NCI-H2227 (cell line): ENCODE measurements at regions not wholly inside any gene's neighbourhood (a gene's known extent, or its start where the extent isn't known, plus 50 kb on each side); places are given as distances from the start of the nearest gene placed in this dataset.

ENCODE experiments used
- DNase-seq: peaks from one replicate; lab custom pipeline; 2025; ENCODE audit not compliant: unreplicated experiment; lab: John Stamatoyannopoulos, UW

DNA sequence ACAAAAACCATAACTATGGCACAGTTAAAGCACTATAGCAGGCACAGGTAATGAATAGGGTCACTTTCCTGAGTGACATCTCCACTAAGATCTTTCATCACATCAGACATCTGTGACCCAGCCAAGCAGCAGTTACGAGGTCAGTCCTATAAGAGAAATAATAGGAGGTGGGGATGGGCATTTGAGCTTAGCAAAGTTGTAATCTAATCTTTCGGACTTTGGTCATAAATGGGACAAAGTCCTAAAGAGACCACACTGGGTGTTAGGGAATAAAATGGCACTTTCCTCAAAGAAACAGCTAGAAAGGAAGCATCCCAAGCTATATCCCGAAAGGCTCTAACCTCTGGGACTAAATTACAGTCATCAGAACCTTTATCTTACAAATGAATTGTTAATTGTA, 432.2 kb downstream of the PIK3R1 start:
- DNase-seq, result no peak

DNA sequence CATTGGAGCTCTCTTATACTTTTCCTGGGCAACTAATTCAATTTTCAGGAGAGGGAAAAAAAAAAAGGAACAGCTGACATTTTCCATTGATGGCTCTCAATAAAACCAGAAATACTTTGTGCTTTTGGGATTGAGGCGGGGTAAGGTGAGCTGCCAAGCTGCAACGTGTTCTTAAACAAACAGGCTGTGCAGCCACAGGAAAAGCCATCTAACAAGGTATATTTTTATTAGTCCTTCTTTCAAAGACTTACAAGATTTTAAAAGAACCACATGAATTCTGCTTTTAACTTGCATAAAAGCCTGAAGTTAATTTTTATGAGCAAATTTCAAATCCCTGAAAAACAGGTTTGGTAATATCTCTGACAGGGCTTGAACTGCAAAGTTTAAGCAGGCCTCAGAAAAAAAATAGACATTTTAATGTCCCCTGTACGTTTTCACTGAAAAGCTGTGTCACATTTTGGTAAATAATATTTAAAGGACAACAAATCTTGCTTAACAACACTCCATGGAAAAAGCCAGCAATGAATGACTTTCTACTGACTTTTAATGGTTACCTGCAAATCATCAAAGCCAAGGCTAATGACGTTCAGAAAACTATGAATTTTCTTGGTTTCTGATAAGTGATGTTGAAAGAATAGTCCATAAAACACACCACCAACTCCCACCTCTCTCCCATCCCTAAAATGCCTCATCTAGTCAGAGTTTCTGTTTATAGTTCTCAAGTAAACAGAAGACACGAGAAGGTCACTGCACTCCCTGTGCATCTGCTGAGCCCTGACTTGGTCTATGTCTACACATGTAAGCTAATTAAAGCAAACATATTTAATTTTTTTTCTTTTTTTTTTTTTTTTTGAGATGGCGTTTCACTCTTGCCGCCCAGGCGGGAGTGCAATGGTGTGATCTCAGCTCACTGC, 433.6 kb downstream of the PIK3R1 start:
- no peak for DNase-seq

DNA sequence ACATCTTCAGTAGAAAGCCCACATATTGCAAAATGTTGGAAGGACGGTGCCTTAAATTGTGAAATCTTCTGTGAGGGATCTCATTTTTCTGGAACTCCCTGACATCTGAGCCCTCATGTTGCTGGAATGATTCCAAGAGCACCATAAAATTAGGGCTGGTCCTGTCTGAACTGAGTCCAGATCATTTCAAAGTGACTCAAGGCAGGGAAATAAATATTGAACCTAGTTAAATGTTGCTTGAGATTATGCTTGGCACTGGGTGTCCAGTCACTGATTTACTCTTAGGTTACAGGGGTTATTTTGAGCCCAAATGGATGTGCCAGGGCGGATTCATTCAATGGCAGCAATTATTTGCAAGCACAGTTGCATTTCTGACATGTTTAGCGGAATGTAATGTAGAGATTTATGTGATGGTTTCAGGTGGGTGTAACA, 437.0 kb downstream of the PIK3R1 start:
- DNase-seq, result peak; percentile 7

DNA sequence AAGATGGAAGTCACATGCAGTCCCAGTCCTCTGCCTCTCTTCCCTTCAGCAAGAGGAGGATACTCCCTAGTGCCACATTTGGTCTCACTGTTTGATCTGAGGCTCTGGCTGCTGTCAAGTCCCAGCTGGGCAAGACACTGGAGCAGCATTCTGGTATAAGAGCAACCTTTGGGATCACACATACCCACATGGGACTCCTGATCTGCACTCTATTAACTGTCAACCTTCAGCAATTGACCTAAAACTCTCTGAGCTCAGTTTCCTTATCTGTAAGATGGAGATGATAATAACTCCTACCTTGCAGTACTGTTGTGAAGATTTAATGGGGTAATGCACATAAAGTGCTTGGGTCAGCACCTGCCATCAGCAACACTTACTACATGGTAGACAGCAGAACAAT, 437.9 kb downstream of the PIK3R1 start:
- no peak for DNase-seq

DNA sequence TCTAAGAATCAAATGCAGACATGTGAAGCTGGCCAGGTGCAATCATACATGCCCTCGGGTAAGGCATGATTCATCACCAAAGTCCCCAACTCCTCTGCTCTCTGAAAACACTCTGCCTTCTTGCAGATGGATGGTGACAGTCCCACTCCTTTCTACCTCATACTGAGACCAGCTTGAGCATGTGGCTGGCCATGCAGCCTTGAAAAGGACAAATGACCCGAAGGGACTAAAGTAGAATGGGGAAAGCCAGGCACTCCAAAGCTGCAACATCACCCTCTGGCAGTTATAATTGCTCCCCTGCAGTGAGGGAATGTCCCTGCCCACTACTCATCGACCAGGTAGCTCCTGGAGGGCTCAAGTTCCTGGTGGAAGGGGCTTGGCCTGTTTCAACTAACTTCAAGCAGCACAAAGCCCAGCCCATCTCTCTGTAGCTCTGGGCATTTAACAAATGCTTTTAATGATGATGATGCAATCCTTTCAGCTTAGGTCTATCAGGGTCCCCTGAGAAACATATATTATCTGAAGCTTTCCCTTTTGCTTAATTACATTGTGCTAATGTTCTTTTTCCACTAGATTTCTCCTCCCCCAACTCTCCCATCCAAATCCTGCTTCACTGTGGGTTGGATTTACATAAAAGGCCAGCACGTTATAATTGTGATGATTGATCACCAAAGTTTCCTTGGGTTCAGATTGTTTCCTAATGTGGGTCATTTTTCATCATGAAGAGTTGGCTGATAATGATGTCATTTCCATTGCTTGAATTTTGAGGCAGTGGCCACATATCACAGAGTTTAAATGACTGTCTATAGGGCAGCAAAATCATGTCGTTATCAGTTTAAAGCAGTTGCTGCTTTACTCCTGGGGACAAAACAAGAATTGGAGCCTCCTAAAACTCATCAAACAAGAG, 436.5 kb upstream of the SLC30A5 start:
- DNase-seq, result no peak

DNA sequence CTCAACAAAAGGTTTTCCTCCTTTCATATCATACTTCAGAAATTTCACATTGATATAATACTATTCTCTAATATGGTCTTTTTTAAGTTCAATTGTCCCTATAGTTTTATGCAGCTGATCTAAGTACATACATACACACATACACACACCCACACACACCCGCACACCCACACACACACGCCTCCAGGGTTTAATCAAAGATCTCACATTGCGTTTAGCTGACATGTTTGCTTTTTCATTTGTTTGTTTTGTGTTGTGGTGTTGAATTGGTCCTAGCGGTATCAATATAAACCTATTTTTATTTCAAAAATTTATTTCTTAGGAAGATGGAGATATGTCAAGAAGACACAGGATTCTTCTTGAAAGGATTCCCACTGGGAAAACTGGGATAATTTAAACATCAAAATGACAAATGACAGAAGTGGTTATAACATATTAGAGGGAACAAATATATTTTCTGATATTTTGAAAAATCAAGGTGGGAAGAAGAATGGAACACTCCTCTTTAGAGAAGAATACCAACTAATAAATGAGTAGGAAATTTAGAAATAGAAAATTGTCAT, 434.9 kb upstream of the SLC30A5 start:
- DNase-seq, result no peak

DNA sequence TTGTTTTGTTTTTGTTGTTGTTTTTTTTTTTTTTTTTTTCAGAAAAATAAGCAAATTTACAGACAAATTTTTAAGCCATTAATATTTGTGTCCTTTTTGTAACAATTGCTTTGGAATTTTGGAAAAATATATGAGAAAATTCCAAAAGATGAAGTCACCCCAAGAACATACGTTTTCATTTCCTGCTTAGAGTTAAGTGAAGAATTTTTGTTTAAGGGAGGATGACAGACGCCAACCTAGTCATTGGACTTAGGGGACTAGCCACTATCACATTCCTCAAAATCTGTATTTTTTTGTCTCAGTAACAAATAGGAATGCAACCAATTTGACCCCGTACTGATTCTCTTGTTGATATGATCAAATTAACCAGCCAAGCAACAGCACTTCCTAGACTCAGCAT, 433.9 kb upstream of the SLC30A5 start:
- DNase-seq, result no peak

DNA sequence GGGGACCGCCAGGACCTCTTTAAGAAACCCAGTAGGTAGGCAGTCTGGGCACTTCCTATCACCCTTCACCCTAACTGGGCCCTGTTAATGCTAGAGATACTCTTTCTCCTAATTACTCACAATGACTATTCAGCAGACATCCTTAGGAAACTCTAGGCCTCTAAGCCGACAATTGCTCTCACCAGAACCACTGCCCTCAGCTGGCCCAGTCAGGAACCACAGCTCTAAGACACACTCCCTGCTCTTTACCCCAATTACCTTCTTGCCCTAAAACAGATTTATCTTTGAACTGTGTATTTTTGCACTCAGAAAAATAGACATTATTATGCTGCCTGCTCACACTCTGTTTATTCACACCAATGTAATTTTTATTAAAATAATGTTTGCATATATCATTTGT, 432.6 kb upstream of the SLC30A5 start:
- DNase-seq, result no peak

DNA sequence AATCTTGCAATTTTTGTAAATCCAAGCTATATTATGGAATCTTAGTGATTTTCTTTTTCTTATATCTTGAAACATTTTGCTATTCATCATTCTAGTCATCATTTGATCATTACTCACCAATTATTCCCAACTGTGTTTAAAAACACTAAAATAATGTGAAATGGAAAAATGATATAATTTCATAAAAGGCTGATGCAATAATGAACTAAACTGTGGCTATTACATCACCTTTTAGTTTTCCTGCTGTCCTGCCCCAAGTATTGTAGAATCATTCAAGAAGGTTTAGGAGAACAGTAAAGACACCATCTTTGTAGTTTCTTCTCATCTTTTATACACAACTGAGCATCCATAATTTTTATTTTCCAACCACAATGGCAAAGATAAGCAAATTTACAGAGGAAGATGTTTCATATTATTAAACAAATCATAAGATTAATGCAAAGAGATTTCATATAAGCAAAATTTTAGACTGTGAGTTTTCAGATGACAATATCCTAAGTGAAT, 431.0 kb upstream of the SLC30A5 start:
- DNase-seq, result no peak

DNA sequence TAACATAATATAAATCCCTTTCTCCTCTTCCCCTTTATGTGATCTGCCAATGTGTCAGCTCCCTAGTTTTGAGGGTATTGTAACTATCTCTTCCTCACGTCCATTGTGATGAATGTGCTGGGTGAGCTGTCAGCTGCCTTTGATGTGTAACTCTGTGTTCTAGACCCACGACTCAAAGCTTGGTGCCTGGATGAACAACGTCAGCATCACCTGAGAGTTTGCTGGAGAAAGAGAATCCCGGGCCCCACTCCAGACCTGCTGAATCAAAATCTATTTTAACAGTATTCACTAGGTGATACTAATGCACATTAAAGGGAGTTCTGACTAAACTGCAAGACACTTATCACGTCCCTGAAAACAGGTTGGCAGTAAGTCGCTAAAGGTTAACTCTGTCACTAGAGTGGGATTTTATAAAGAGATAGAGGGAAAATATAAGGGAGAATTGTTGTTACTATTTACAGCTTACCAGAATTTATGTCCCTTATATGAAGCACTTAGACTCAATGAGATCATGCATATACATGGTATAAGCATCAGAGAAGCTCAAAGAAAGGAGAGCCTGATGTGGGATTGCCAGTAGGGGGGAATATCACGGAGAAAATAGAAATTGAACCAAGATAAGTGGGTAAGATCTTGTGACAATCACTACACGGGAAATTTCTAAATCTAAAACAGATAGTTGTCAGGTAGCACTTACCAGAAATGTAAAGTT, 423.8 kb upstream of the SLC30A5 start:
- no peak for DNase-seq

DNA sequence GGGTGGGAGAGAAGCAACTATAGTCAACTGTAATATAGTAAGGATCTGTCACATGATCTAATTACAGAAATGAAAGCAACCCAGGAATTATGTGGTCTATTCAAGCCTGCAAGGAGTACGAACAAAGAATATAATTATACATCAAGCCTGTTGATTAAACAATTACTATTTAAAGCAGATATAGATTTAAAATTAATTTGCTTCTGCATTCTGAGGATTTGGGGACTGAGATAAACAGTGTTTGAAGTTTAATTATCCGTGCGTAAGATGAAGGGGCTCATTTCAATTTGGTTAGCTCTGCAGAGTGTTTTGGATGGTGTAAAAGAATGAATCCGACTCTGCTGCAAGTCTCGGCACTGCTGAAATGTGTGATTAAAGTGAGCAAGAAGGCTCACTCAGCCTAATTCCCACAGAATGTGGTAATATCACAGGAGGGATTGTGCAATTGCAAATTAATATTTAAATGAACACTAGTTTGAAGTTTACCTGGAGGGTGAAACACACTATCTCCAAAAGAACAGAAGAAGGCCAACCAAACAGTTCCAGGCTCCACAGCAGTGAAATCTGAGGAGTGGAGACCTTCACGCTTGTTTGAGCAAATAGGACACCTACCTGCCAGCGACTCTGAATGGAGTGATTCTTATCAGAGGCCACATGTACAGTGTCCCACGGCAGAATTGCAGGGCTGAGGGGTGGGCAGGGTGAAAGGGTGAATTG, 420.6 kb upstream of the SLC30A5 start:
- no peak for DNase-seq

DNA sequence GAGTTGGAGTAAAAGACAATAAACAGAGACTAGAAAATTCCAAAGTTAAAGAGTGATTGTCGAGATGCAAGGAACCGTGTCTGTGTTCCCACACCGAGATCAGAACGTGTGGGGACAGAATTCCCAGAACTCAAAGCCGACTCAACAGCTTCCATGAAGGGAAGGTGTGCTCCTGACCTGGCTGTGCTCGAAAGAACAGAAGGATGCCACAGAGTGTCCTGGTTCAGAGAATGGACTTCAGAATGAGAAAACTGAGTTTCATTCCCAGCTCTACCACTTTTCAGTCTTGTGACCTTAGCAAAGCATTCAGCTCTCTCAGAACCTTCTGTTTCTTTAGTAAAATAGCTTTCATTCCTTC, 420.0 kb upstream of the SLC30A5 start:
- DNase-seq, result no peak

DNA sequence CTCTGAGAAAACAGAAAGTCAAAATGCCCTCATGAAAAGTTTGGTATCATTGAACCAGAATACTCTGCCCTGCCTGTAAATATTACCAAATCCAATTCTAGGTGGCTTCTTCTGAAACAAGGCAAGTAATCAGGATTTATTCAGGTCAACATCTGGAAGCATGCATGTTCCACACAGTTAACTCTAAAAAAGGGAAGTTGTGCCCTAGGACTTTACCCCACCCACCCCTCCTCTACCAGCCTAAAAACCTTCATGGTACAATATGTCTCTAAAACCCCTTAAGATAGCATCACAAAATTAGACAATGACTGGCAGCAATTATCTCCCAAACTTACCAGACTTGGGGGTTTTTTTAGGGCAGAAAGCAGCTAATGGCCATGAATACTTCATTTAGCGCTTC, 414.8 kb upstream of the SLC30A5 start:
- DNase-seq, result no peak

DNA sequence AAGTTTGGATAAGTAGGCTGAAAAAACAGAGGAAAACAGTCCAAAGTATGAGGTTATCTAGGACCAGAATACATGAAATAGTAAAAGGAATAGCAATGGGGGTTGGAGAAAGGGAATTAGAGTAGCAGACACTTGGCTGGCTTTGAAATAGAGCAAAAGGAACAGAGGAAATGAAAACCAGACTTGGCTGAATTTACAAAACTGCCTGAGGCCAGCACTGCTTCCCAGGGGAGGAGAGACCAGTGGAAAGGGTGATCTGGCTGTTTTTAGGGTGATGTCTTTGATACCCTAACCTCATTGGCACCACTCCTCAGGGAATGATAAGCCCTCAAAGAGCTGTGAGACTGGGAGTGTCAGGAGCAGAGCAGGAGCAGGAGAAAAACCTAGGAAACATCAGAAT, 413.4 kb upstream of the SLC30A5 start:
- no peak for DNase-seq

DNA sequence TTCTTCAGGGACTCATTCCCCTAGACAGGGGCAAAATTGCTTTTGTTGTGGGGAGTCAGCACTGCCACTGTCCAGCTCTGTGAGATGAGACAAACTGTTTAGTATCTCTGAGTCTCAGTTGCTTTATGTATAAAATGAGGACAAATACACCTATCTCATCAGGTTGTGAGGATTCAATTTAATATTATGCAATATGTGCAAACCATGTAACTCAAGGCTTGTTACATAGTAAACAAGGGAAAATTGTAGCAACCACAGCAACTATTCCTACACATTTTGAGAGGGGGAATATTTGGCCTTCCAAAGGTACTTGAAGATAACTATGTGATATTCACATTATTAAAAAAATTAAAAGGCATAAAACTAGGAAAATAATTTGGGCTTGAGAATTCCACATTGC, 411.9 kb upstream of the SLC30A5 start:
- DNase-seq, result no peak

DNA sequence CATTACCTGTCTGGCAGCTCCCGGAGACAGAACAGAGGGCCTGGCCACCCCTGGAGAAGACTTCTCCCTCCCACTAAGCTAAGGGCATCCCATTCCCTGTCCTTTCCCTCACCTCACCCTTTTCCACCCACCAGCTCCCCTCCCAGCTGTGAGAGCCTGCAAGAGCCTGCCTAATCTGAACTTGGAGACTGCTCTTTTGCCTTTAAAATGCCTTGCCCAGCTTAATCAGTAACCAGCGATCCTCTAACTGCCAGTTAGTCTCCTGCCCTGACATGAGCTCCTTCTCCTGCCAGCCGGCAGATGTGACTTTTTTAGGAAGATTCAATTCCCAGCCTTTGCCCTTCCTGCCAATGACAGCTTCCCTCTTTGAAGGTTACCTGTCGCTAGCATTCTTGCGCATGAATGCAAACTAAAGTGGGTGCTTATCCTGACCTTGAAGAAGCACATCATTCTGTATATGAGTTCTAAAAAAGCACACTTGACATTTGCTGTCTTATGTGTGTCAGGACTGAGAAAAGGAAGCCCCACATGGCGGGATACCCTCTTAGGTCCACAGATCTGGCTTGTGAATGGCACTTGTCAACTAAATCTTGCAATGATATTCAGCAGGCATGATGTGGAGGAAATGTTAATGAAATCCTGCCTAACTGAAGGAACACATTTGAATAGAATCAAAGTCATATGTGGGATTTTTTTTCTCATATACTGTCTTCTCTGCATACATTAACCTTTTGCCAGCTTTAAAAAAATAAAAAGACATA, 411.2 kb upstream of the SLC30A5 start:
- no peak for DNase-seq

DNA sequence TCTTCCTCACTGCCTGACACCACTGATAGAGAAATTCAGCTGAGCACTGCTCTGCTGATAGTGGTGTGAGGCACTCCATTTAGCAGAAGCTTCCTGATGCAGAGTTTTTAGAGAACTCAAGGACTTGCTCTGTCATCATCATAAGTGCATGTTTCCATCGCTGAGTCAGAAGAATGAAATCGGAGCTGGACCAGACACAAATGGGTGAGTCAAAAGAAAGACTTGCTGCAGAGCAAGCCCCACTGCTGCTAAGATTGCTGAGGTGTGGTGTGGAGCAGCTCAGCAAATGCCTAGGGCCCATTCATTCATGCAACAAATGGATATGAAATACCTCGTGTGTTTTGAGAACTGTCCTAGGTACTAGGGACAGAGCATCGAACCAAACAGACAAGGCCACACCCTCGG, 410.2 kb upstream of the SLC30A5 start:
- no peak for DNase-seq

DNA sequence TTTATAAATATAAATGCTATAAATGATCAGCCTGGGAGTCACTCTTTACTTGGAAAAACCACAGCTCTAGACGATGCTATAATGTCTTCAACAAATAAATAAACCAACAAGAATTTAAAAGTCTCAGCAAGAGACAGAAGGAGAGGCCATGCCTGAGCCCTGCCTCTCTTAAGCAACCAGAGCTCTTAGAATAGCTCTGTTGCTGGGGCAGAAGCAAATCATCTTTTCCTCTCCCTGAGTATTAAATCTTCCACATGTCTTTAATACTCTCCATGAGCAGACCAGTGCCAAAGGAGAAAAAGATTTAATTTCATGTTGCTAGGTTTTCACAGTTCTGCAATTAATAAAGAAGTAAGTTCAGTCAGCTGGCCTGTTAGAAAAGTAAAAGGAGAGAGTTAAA, 408.0 kb upstream of the SLC30A5 start:
- DNase-seq, result no peak

DNA sequence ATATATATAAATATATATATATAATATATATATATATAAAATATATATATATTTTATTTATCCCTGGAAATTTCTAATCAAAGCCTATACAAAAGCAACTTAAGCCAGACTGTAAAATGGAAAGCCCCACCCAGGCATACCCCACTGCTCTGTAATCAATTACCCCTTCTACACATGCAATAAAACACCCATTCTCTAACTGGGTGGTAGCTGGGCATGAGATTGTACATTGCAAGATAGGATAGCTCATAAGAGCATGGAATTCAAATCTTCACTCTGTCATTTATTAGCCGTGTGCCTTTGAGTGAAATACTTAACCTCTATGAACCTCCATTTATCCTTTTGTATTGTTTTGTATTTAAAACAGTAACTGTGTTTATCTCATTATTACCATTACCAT, 405.3 kb upstream of the SLC30A5 start:
- no peak for DNase-seq

DNA sequence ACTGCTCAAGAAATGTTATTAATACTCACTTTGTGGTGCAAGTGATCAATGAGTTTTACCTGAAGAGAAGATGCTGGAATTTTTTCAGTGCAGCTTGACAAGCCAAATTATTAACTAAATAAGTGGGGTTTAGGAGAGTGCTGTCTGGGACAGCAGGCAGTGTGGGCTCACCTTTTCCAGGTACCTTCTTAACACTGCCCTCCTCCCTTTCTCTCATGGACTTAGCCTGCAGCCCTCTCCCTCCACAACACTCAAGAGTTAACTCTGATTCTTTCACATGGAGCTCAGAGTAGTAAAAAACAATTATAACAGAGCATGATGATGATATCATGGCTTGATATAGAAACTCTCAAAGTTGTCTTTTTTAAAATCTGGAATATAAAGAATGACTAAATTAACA, 404.8 kb upstream of the SLC30A5 start:
- DNase-seq, result no peak
